Transverse colon (tissue), 4 donors: ENCODE measurements at regions not wholly inside any gene's neighbourhood (a gene's known extent, or its start where the extent isn't known, plus 50 kb on each side); places are given as distances from the start of the nearest gene placed in this dataset.

Source experiments
- DNase-seq: peaks from one replicate; pipeline ENCODE4 v3.0.0-alpha.2; 2019
- H3K27ac ChIP-seq, 4 donors: fragments of 200-600 bp; sonication (generic); 2 replicates each; pipeline ENCODE4 v1.5.1; 2016 to 2018; ENCODE audit warnings: inconsistent platforms in 4 of 4
- H3K27me3 ChIP-seq: fragments of 200-600 bp; sonication (generic); 2 replicates; pipeline ENCODE4 v1.5.1; 2017; ENCODE audit warnings: inconsistent platforms
- H3K36me3 ChIP-seq, 4 donors: fragments of 200-600 bp; sonication (generic); 2 replicates each; pipeline ENCODE4 v1.5.1; 2017 to 2019; ENCODE audit warnings: inconsistent platforms in 4 of 4
- H3K4me1 ChIP-seq, 4 donors: fragments of 200-600 bp; sonication (generic); 2 replicates each; pipeline ENCODE4 v1.5.1; 2017 to 2020; ENCODE audit warnings: inconsistent platforms in 4 of 4
- H3K4me3 ChIP-seq, 4 donors: fragments of 200-600 bp; sonication (generic); 1 replicate in 1 of 4; 2 replicates in 3 of 4; pipeline versions ENCODE4 v1.5.1 to v1.6.1; 2017 to 2019; ENCODE audit warnings: inconsistent platforms in 4 of 4
- H3K9me3 ChIP-seq, 2 donors: fragments of 200-600 bp; sonication (generic); 2 replicates each; pipeline ENCODE4 v1.5.1; 2017 to 2019; ENCODE audit warnings: inconsistent platforms in 2 of 2
- EP300 ChIP-seq: sonication (generic); formaldehyde crosslinking; IDR thresholded peaks from one replicate; pipeline ENCODE4 v1.6.1; 2017; ENCODE audit warnings: antibody characterized with exemption, low read depth
- POLR2A ChIP-seq: fragments of 450-650 bp; IDR thresholded peaks from one replicate; pipeline ENCODE4 v1.6.1; 2016; ENCODE audit warnings: antibody characterized with exemption, mild to moderate bottlenecking, moderate library complexity
- POLR2AphosphoS5 ChIP-seq, 3 donors: sonication (generic); formaldehyde crosslinking; IDR thresholded peaks; one replicate each; pipeline ENCODE4 v1.6.1; 2016; ENCODE audit warnings: antibody characterized with exemption in 3 of 3
- WGBS, 2 donors: methylation state at CpG; one replicate each; pipeline ENCODE4 v1.1.5; 2018; ENCODE audit warnings: low coverage in 1 of 2; 5-methylcytosine and 5-hydroxymethylcytosine counted together
- in situ Hi-C, 4 donors: fragments of 200-750 bp; cut with MboI; loops; one replicate each; pipeline versions ENCODE4 v1.15.0 to v1.15.1; 2017; ENCODE audit warnings: low sequenced_read_pairs in 3 of 4, low pct_ligation_motif_present in 1 of 4, low pct_unique_long_range_greater_than_20kb in 1 of 4
- intact Hi-C: fragments of 100-400 bp; cut with DNase I; formaldehyde crosslinking; loops from one replicate; pipeline ENCODE4 v1.15.1; 2023; ENCODE audit warnings: low total_unique reads
- TF ChIP-seq, protein P1 (sequence below), 5 experiments: fragments of 200-600 bp in 3 of 5; fragments of 450-650 bp in 2 of 5; sonication (generic) in 3 of 5; IDR thresholded peaks; 1 replicate in 2 of 5; 2 replicates in 3 of 5; pipeline ENCODE4 v1.5.1; 2016 to 2017; ENCODE audit warnings: antibody characterized with exemption in 5 of 5, inconsistent platforms in 3 of 5, mild to moderate bottlenecking in 2 of 5, moderate library complexity in 1 of 5

DNA sequence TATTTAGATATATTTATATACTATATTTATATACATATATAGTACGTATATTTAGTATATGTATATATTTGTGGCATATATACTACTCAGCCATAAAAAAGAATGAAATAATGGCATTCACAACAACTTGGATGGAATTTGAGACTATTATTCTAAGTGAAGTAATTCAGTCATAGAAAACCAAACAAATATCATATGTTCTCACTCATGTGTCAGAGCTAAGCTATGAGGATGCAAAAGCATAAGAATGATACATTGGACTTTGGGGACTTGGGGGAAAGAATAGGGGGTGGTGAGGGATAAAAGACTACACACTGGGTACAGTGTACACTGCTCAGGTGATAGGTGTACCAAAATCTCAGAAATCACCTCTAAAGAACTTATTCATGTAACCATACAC, 1015.7 kb downstream of the EFNB2 start:
- H3K36me3 ChIP-seq = no peaks in the 10 kb centered on the region
- WGBS, 2 donors = 29 to 57% methylated on average over 1 of the region's 1 CpG
- TF ChIP-seq POLR2A (no peak), EP300 (no peak)
- TF ChIP-seq, protein P1, sequence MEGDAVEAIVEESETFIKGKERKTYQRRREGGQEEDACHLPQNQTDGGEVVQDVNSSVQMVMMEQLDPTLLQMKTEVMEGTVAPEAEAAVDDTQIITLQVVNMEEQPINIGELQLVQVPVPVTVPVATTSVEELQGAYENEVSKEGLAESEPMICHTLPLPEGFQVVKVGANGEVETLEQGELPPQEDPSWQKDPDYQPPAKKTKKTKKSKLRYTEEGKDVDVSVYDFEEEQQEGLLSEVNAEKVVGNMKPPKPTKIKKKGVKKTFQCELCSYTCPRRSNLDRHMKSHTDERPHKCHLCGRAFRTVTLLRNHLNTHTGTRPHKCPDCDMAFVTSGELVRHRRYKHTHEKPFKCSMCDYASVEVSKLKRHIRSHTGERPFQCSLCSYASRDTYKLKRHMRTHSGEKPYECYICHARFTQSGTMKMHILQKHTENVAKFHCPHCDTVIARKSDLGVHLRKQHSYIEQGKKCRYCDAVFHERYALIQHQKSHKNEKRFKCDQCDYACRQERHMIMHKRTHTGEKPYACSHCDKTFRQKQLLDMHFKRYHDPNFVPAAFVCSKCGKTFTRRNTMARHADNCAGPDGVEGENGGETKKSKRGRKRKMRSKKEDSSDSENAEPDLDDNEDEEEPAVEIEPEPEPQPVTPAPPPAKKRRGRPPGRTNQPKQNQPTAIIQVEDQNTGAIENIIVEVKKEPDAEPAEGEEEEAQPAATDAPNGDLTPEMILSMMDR (IDR thresholded peaks at IDR 0.05) = no peak
- in situ Hi-C loops = no loop called here
- no peak overlapping the region for H3K4me3 ChIP-seq
- no peak for DNase-seq
- no peaks in the 10 kb centered on the region for H3K27me3 ChIP-seq
- H3K4me1 ChIP-seq = no peaks in the 10 kb centered on the region
- H3K27ac ChIP-seq = no peak overlapping the region
- intact Hi-C loops = no loop called here
- H3K9me3 ChIP-seq = no peaks in the 10 kb centered on the region

DNA sequence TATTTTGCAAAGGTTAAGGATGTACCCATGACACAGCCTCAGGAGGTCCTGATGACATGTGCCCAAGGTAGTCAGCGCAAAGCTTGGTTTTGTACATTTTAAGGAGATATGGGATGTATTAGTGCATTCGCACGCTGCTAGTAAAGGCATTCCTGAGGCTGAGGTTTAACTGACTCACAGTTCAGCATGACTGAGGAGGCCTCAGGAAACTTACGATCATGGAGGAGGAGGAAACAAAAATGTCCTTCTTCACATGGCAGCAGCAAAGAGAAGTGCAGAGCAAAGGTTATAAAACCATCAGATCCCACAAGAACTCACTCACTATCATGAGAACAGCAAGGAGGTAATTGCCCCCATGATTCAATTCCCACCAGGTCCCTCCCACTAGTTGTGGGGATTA, 1017.4 kb downstream of the EFNB2 start:
- H3K27me3 ChIP-seq = no peaks in the 10 kb centered on the region
- intact Hi-C loops = no loop called here
- no peaks in the 10 kb centered on the region for H3K4me1 ChIP-seq
- no peak overlapping the region for H3K27ac ChIP-seq
- H3K4me3 ChIP-seq = no peak overlapping the region
- H3K9me3 ChIP-seq = no peaks in the 10 kb centered on the region
- in situ Hi-C loops = no loop called here
- no peak for DNase-seq
- 91 to 100% methylated on average over 2 to 4 of the region's 4 CpGs for WGBS, 2 donors
- no peaks in the 10 kb centered on the region for H3K36me3 ChIP-seq
- TF ChIP-seq, protein P1 (IDR thresholded peaks at IDR 0.05) = no peak
- TF ChIP-seq EP300 (no peak), POLR2AphosphoS5 (IDR thresholded peaks at IDR 0.05) (no peak), POLR2A (no peak)

DNA sequence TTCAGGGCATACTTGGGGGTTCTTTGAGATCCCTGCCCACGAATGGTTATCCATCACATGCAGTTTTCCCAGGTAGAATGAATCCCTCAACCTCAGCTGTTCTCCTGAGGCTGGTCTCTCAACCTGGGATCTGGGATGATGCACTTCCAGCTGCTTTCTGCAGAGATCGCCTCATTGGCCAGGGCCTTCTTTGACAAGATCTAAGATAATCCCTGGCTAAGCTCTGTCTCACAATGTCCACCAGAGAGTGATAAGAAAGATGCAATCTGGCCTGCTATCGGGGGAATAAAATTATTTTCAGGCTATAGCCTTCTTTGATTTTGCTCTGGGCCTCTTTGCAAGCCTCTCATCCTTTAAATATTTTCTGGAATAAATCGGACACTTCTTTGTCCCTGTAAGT, 1021.1 kb downstream of the EFNB2 start:
- no peaks in the 10 kb centered on the region for H3K9me3 ChIP-seq
- in situ Hi-C loops = no loop called here
- no peak overlapping the region for H3K27ac ChIP-seq
- H3K4me1 ChIP-seq = no peaks in the 10 kb centered on the region
- no peaks in the 10 kb centered on the region for H3K36me3 ChIP-seq
- DNase-seq = no peak
- H3K4me3 ChIP-seq = no peak overlapping the region
- no peaks in the 10 kb centered on the region for H3K27me3 ChIP-seq
- TF ChIP-seq POLR2AphosphoS5 (IDR thresholded peaks at IDR 0.05) (no peak), EP300 (no peak), POLR2A (no peak)
- TF ChIP-seq, protein P1 (IDR thresholded peaks at IDR 0.05) = no peak
- 40 to 74% methylated on average over 1 to 4 of the region's 4 CpGs for WGBS, 2 donors
- intact Hi-C loops = no loop called here

DNA sequence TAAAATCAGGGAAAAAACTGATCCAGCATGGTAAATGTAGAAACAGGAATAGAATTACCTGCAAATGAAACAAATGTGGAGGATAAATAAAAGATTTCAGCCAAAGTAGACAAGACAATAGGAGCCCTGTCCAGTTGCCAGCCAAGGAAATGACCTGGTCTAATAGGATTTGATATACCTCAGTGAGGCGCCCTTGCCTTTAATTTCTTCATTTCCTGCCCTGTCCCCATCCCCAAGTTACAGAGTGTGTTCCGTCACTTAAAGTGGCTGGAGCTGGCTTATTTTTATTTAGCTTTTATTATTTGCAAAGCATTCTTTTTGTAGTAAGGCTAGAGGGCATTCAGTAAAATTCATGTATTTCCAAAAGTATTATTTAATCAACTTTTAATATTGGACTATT, 1022.0 kb downstream of the EFNB2 start:
- no peak overlapping the region for H3K4me3 ChIP-seq
- no peak overlapping the region for H3K27ac ChIP-seq
- 78 to 85% methylated on average over 2 of the region's 2 CpGs for whole genome bisulfite sequencing, 2 donors
- no peaks in the 10 kb centered on the region for H3K9me3 ChIP-seq
- intact Hi-C loops = no loop called here
- no peak for DNase-seq
- no peaks in the 10 kb centered on the region for H3K27me3 ChIP-seq
- no peaks in the 10 kb centered on the region for H3K4me1 ChIP-seq
- TF ChIP-seq EP300 (no peak), POLR2A (no peak), POLR2AphosphoS5 (IDR thresholded peaks at IDR 0.05) (no peak)
- TF ChIP-seq, protein P1 (IDR thresholded peaks at IDR 0.05) = no peak
- in situ Hi-C loops = no loop called here
- H3K36me3 ChIP-seq = no peaks in the 10 kb centered on the region
